Smooth muscle cell (in vitro differentiated cells): ENCODE measurements at regions not wholly inside any gene's neighbourhood (a gene's known extent, or its start where the extent isn't known, plus 50 kb on each side); places are given as distances from the start of the nearest gene placed in this dataset.

ENCODE experiments used
- DNase-seq: peaks from one replicate; lab custom pipeline; 2025; ENCODE audit not compliant: unreplicated experiment; lab: John Stamatoyannopoulos, UW
- H2AFZ ChIP-seq: fragments of 200-600 bp; sonication (generic); 2 replicates; pipeline ENCODE4 v1.6.0; 2016; ENCODE audit warnings: antibody characterized with exemption, low read depth, mild to moderate bottlenecking
- H3F3A ChIP-seq: fragments of 200-600 bp; sonication (generic); 2 replicates; pipeline ENCODE4 v1.6.0; 2017; ENCODE audit warnings: antibody characterized with exemption, low read depth
- H3K27ac ChIP-seq: fragments of 200-600 bp; sonication (generic); 2 replicates; pipeline ENCODE4 v1.5.1; 2016; ENCODE audit warnings: low read depth, mild to moderate bottlenecking
- H3K27me3 ChIP-seq: fragments of 200-600 bp; sonication (generic); 2 replicates; pipeline ENCODE4 v1.6.1; 2016; ENCODE audit warnings: low read depth, mild to moderate bottlenecking
- H3K36me3 ChIP-seq: fragments of 200-600 bp; sonication (generic); 2 replicates; pipeline ENCODE4 v1.5.1; 2016; ENCODE audit warnings: low read depth
- H3K4me1 ChIP-seq: fragments of 200-600 bp; sonication (generic); 2 replicates; pipeline ENCODE4 v1.5.1; 2016; ENCODE audit warnings: low read depth
- H3K4me2 ChIP-seq: fragments of 200-600 bp; sonication (generic); 2 replicates; pipeline ENCODE4 v1.6.0; 2016; ENCODE audit warnings: mild to moderate bottlenecking
- H3K4me3 ChIP-seq: fragments of 200-600 bp; sonication (generic); 2 replicates; pipeline ENCODE4 v1.5.1; 2016; ENCODE audit warnings: mild to moderate bottlenecking
- H3K79me2 ChIP-seq: fragments of 200-600 bp; sonication (generic); 2 replicates; pipeline ENCODE4 v1.6.0; 2016; ENCODE audit warnings: low read depth, mild to moderate bottlenecking
- H3K9ac ChIP-seq: fragments of 200-600 bp; sonication (generic); 2 replicates; pipeline ENCODE4 v1.6.0; 2016; ENCODE audit warnings: low read depth
- H3K9me3 ChIP-seq: fragments of 200-600 bp; sonication (generic); replicated peaks from 2 replicates; pipeline ENCODE4 v1.5.1; 2016; ENCODE audit warnings: low read depth
- H4K20me1 ChIP-seq: fragments of 200-600 bp; sonication (generic); 2 replicates; pipeline ENCODE4 v1.6.0; 2016; ENCODE audit warnings: low read depth
- CTCF ChIP-seq: fragments of 200-600 bp; sonication (generic); IDR thresholded peaks from 2 replicates; pipeline ENCODE4 v1.5.1; 2017; ENCODE audit warnings: borderline replicate concordance, mild to moderate bottlenecking, antibody characterized with exemption; ENCODE audit not compliant: insufficient read depth, poor library complexity, severe bottlenecking
- WGBS: methylation state at CpG from one replicate; pipeline ENCODE4 v1.1.7; 2016; ENCODE audit warnings: low lambda C conversion rate; 5-methylcytosine and 5-hydroxymethylcytosine counted together

- no peak for TF ChIP-seq CTCF
- 58% methylated on average over 6 of the region's 6 CpGs for WGBS
- no peak for DNase-seq
Observed at GRCh38 chr15:88400591-88401250, 66.5 kb downstream of the MRPL46 start.

GRCh38 chr15:88400084-88400483 lies 67.1 kb downstream of the MRPL46 start:
- WGBS = 87% methylated on average over 5 of the region's 5 CpGs
- no peak for DNase-seq

More at GRCh38 chr15:88400591-88401250, 66.5 kb downstream of the MRPL46 start:
- no peaks in the 10 kb centered on the region for H3K27me3 ChIP-seq
- H3K9me3 ChIP-seq = no peaks in the 10 kb centered on the region
- no peaks in the 10 kb centered on the region for H3K36me3 ChIP-seq
- H3K4me3 ChIP-seq = no peak overlapping the region
- no peaks in the 10 kb centered on the region for H4K20me1 ChIP-seq
- H3K79me2 ChIP-seq = no peaks in the 10 kb centered on the region
- H2AFZ ChIP-seq = no peak overlapping the region
- H3K27ac ChIP-seq = no peak overlapping the region
- no peak overlapping the region for H3K4me2 ChIP-seq
- H3K9ac ChIP-seq = no peak overlapping the region
- no peaks in the 10 kb centered on the region for H3F3A ChIP-seq
- peaks cover 16% of the 10 kb centered on the region for H3K4me1 ChIP-seq

GRCh38 chr15:88399021-88399685 lies 68.0 kb downstream of the MRPL46 start:
- 94% methylated on average over 9 of the region's 9 CpGs for WGBS
- no peak for TF ChIP-seq CTCF

More at GRCh38 chr15:88400084-88400483, 67.1 kb downstream of the MRPL46 start:
- Histone ChIP-seq H3K27ac (no peak overlapping the region), H3K4me2 (no peak overlapping the region), H3K9me3 (no peaks in the 10 kb centered on the region), H3K9ac (no peak overlapping the region), H2AFZ (no peak overlapping the region), H3F3A (no peaks in the 10 kb centered on the region), H3K27me3 (no peaks in the 10 kb centered on the region), H3K4me1 (peaks cover 16% of the 10 kb centered on the region), H4K20me1 (no peaks in the 10 kb centered on the region), H3K4me3 (no peak overlapping the region), H3K79me2 (no peaks in the 10 kb centered on the region), H3K36me3 (no peaks in the 10 kb centered on the region)
- TF ChIP-seq CTCF = no peak

More at GRCh38 chr15:88399021-88399685, 68.0 kb downstream of the MRPL46 start:
- H3K27me3 ChIP-seq = no peaks in the 10 kb centered on the region
- H3K79me2 ChIP-seq = no peaks in the 10 kb centered on the region
- H3K4me3 ChIP-seq = no peak overlapping the region
- no peak overlapping the region for H3K27ac ChIP-seq
- no peaks in the 10 kb centered on the region for H3K36me3 ChIP-seq
- no peaks in the 10 kb centered on the region for H3F3A ChIP-seq
- H3K4me2 ChIP-seq = no peak overlapping the region
- H2AFZ ChIP-seq = no peak overlapping the region
- peaks cover 16% of the 10 kb centered on the region for H3K4me1 ChIP-seq
- no peak overlapping the region for H3K9ac ChIP-seq
- no peaks in the 10 kb centered on the region for H4K20me1 ChIP-seq
- no peaks in the 10 kb centered on the region for H3K9me3 ChIP-seq
- no peak for DNase-seq
